ENCODE measurements at regions not wholly inside any gene's neighbourhood (a gene's known extent, or its start where the extent isn't known, plus 50 kb on each side); places are given as distances from the start of the nearest gene placed in this dataset.
"Not testable (repeated sequence)": the region's sequence is repeated elsewhere in the genome, so short reads cannot be mapped to it uniquely, and the experiment has no call there.

GRCh38 chr4:188307591-188307990 is 168.3 kb downstream of the TRIML1 start:
- H3K4me1 ChIP-seq = no peaks in the 10 kb centered on the region
- H4K20me1 ChIP-seq = no peaks in the 10 kb centered on the region
- H3K4me3 ChIP-seq = no peak overlapping the region
- no peak overlapping the region for H3K4me2 ChIP-seq
- no peaks in the 10 kb centered on the region for H3K36me3 ChIP-seq
- no peak overlapping the region for H3K9ac ChIP-seq
- H3K9me3 ChIP-seq = no peaks in the 10 kb centered on the region
- H3K27me3 ChIP-seq = no peaks in the 10 kb centered on the region
- no peak for TF ChIP-seq Cebpa-rat (IDR thresholded peaks at IDR 0.05)
- H3K27ac ChIP-seq = no peak overlapping the region

- H3K36me3 ChIP-seq = no peaks in the 10 kb centered on the region
- no peaks in the 10 kb centered on the region for H4K20me1 ChIP-seq
- no peak overlapping the region for H3K4me2 ChIP-seq
- no peaks in the 10 kb centered on the region for H3K4me1 ChIP-seq
- no peak for TF ChIP-seq Cebpa-rat (IDR thresholded peaks at IDR 0.05)
- no peak overlapping the region for H3K4me3 ChIP-seq
- H3K27me3 ChIP-seq = no peaks in the 10 kb centered on the region
- no peaks in the 10 kb centered on the region for H3K9me3 ChIP-seq
- no peak overlapping the region for H3K27ac ChIP-seq
- no peak overlapping the region for H3K9ac ChIP-seq
Measured at GRCh38 chr4:188308142-188308541, 168.9 kb downstream of the TRIML1 start.

- Histone ChIP-seq H4K20me1 (no peaks in the 10 kb centered on the region), H3K36me3 (no peaks in the 10 kb centered on the region), H3K9me3 (no peaks in the 10 kb centered on the region), H3K4me2 (no peak overlapping the region), H3K4me3 (no peak overlapping the region), H3K27me3 (no peaks in the 10 kb centered on the region), H3K4me1 (no peaks in the 10 kb centered on the region), H3K9ac (no peak overlapping the region), H3K27ac (no peak overlapping the region)
- no peak for TF ChIP-seq Cebpa-rat (IDR thresholded peaks at IDR 0.05)
Measured at GRCh38 chr4:188316391-188316790, 177.2 kb downstream of the TRIML1 start.

- Histone ChIP-seq H3K36me3 (no peaks in the 10 kb centered on the region), H3K27me3 (no peaks in the 10 kb centered on the region), H3K9me3 (no peaks in the 10 kb centered on the region), H3K4me2 (no peak overlapping the region), H3K9ac (no peak overlapping the region), H3K4me1 (no peaks in the 10 kb centered on the region), H3K27ac (no peak overlapping the region), H4K20me1 (no peaks in the 10 kb centered on the region), H3K4me3 (no peak overlapping the region)
- TF ChIP-seq Cebpa-rat (IDR thresholded peaks at IDR 0.05) = no peak
Measured at GRCh38 chr4:188328966-188329365, 189.7 kb downstream of the TRIML1 start.

GRCh38 chr4:188329521-188329920 is 190.3 kb downstream of the TRIML1 start:
- no peak overlapping the region for H3K27ac ChIP-seq
- no peak for TF ChIP-seq Cebpa-rat (IDR thresholded peaks at IDR 0.05)

GRCh38 chr4:188332265-188332664 is 193.0 kb downstream of the TRIML1 start:
- Histone ChIP-seq H3K9me3 (peaks cover 6% of the 10 kb centered on the region; the same call in 1 of the 2 replicates), H3K4me1 (no peaks in the 10 kb centered on the region), H3K4me2 (no peak overlapping the region), H3K27ac (no peak overlapping the region), H3K4me3 (no peak overlapping the region), H3K27me3 (no peaks in the 10 kb centered on the region), H3K36me3 (no peaks in the 10 kb centered on the region), H4K20me1 (no peaks in the 10 kb centered on the region), H3K9ac (no peak overlapping the region)
- TF ChIP-seq Cebpa-rat (IDR thresholded peaks at IDR 0.05) = no peak

More at GRCh38 chr4:188329521-188329920, 190.3 kb downstream of the TRIML1 start:
- no peaks in the 10 kb centered on the region for H3K36me3 ChIP-seq
- H3K9ac ChIP-seq = no peak overlapping the region
- H3K4me2 ChIP-seq = no peak overlapping the region
- H3K4me3 ChIP-seq = no peak overlapping the region
- H3K4me1 ChIP-seq = no peaks in the 10 kb centered on the region
- H4K20me1 ChIP-seq = no peaks in the 10 kb centered on the region
- no peaks in the 10 kb centered on the region for H3K27me3 ChIP-seq
- no peaks in the 10 kb centered on the region for H3K9me3 ChIP-seq

- H3K4me3 ChIP-seq = no peak overlapping the region
- H3K4me2 ChIP-seq = no peak overlapping the region
- no peaks in the 10 kb centered on the region for H3K4me1 ChIP-seq
- no peak overlapping the region for H3K27ac ChIP-seq
- TF ChIP-seq Cebpa-rat (IDR thresholded peaks at IDR 0.05) = no peak
- H3K9ac ChIP-seq = no peak overlapping the region
- no peaks in the 10 kb centered on the region for H3K36me3 ChIP-seq
- no peaks in the 10 kb centered on the region for H4K20me1 ChIP-seq
- peaks cover 7% of the 10 kb centered on the region; the same call in 1 of the 2 replicates for H3K9me3 ChIP-seq
- no peaks in the 10 kb centered on the region for H3K27me3 ChIP-seq
Measured at GRCh38 chr4:188336891-188337290, 197.7 kb downstream of the TRIML1 start.

- Histone ChIP-seq H3K27me3 (no peaks in the 10 kb centered on the region), H3K27ac (no peak overlapping the region), H3K36me3 (no peaks in the 10 kb centered on the region), H3K9me3 (peaks cover 7% of the 10 kb centered on the region; the same call in 1 of the 2 replicates), H3K4me3 (no peak overlapping the region), H3K9ac (no peak overlapping the region), H4K20me1 (no peaks in the 10 kb centered on the region), H3K4me2 (no peak overlapping the region), H3K4me1 (no peaks in the 10 kb centered on the region)
- TF ChIP-seq Cebpa-rat (IDR thresholded peaks at IDR 0.05) = no peak
Measured at GRCh38 chr4:188341428-188341827, 202.2 kb downstream of the TRIML1 start.

- Histone ChIP-seq H4K20me1 (no peaks in the 10 kb centered on the region), H3K4me2 (no peak overlapping the region), H3K4me3 (no peak overlapping the region), H3K9ac (no peak overlapping the region), H3K9me3 (no peaks in the 10 kb centered on the region), H3K36me3 (no peaks in the 10 kb centered on the region), H3K4me1 (no peaks in the 10 kb centered on the region), H3K27me3 (no peaks in the 10 kb centered on the region), H3K27ac (no peak overlapping the region)
- TF ChIP-seq Cebpa-rat (IDR thresholded peaks at IDR 0.05) = no peak
Measured at GRCh38 chr4:188346171-188346809, 207.0 kb downstream of the TRIML1 start.

- no peaks in the 10 kb centered on the region for H3K4me1 ChIP-seq
- no peaks in the 10 kb centered on the region for H3K9me3 ChIP-seq
- H3K4me2 ChIP-seq = no peak overlapping the region
- H3K36me3 ChIP-seq = no peaks in the 10 kb centered on the region
- no peaks in the 10 kb centered on the region for H4K20me1 ChIP-seq
- no peaks in the 10 kb centered on the region for H3K27me3 ChIP-seq
- H3K27ac ChIP-seq = no peak overlapping the region
- H3K9ac ChIP-seq = no peak overlapping the region
- no peak for TF ChIP-seq Cebpa-rat (IDR thresholded peaks at IDR 0.05)
- no peak overlapping the region for H3K4me3 ChIP-seq
Measured at GRCh38 chr4:188347339-188347738, 208.1 kb downstream of the TRIML1 start.

GRCh38 chr4:188349569-188349968 is 210.3 kb downstream of the TRIML1 start:
- not testable (repeated sequence) for H4K20me1 ChIP-seq

More at GRCh38 chr4:188349569-188349968, 210.3 kb downstream of the TRIML1 start:
- H3K4me1 ChIP-seq, H3K9ac ChIP-seq, H3K27me3 ChIP-seq, H3K27ac ChIP-seq, H3K4me2 ChIP-seq, H3K9me3 ChIP-seq, H3K4me3 ChIP-seq, H3K36me3 ChIP-seq: not testable (repeated sequence)
